Gastrocnemius medialis (tissue), 4 donors: ENCODE measurements at regions not wholly inside any gene's neighbourhood (a gene's known extent, or its start where the extent isn't known, plus 50 kb on each side); places are given as distances from the start of the nearest gene placed in this dataset.
"Not testable (repeated sequence)": the region's sequence is repeated elsewhere in the genome, so short reads cannot be mapped to it uniquely, and the experiment has no call there.

Experiments
- CTCF ChIP-seq, 5 experiments: fragments of 450-650 bp in 3 of 5; fragments of 200-600 bp in 2 of 5; sonication (generic) in 2 of 5; IDR thresholded peaks in 4 of 5; conservative IDR thresholded peaks in 1 of 5; 1 replicate in 4 of 5; 2 replicates in 1 of 5; pipeline ENCODE4 v1.5.1; 2016 to 2019; ENCODE audit warnings: antibody characterized with exemption in 5 of 5, mild to moderate bottlenecking in 3 of 5, moderate library complexity in 3 of 5
- POLR2A ChIP-seq, 2 donors: fragments of 450-650 bp; IDR thresholded peaks; one replicate each; pipeline ENCODE4 v1.6.1; 2017; ENCODE audit warnings: antibody characterized with exemption in 2 of 2, mild to moderate bottlenecking in 2 of 2, moderate library complexity in 2 of 2

GRCh38 chr4:186873095-186873494 lies 149.4 kb upstream of the FAT1 start:
- not testable (repeated sequence) for TF ChIP-seq CTCF (IDR thresholded peaks at IDR 0.05 in 4 of 5, conservative IDR thresholded peaks at IDR 0.05 in 1 of 5); POLR2A (IDR thresholded peaks at IDR 0.05)
